Glomerular visceral epithelial cell (primary cell): ENCODE measurements at regions not wholly inside any gene's neighbourhood (a gene's known extent, or its start where the extent isn't known, plus 50 kb on each side); places are given as distances from the start of the nearest gene placed in this dataset.
"Not testable (repeated sequence)": the region's sequence is repeated elsewhere in the genome, so short reads cannot be mapped to it uniquely, and the experiment has no call there.

ENCODE experiments used
- DNase-seq: peaks from one replicate; pipeline ENCODE4 v3.0.0-alpha.2; 2016; ENCODE audit errors: extremely low spot score

DNA sequence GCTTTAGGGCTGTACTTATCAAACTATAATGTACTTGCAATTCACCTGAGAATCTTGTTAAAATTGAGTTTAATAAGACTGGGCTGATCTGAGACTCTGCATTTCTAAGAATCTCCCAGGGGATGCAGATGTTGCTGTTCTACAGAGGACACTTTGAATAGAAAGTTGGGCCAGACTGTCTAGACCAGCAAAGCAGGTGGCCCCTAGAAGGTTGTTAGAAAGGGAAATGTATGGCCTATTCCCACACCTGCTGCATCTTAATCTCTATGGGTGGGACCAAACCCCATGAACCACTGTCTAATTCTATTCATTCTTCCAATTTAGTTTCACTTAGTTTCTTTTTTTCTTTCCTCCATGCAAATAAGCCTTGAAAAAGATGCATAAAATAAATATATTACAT lies 413.2 kb upstream of the TECRL start:
- no peak for DNase-seq

GRCh38 chr4:64821219-64821976 lies 412.1 kb upstream of the TECRL start:
- no peak for DNase-seq

DNA sequence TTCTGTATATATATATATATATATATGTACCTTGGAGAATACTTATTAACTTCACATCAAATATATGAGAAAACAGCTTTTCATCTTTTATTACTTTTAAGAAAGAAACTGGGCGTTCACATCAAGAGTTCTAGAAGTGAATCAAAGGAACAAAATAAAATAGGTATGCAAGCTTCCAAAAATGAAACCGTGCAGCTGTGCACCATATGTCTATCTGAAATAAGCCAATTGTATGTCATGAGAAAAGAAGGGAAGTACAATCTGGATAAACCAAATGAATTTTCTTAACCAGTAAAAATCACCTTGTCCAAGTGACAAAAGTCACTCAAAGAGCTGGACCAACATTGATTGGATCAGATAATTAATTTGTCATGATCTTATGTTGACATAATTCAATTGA lies 405.4 kb upstream of the TECRL start:
- DNase-seq: no peak

DNA sequence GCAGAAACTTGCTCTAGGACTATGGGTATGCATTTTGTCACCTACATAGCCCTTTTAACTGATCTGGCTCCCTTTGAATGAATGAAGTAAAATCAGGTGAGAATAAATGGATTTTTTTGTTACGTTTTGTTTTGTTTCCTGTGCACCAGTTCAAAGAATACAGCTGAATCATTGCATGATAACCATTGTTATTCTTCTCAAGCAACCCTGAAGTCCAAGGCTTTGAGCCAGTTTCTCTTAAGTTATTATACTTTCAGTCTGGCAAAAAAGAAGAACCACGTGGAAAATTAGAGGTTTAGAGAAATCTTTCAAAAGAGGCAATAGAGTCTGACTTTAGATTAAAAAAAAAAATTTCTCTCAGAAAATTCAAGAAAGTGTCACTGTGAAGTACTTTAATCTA lies 398.6 kb upstream of the TECRL start:
- no peak for DNase-seq

DNA sequence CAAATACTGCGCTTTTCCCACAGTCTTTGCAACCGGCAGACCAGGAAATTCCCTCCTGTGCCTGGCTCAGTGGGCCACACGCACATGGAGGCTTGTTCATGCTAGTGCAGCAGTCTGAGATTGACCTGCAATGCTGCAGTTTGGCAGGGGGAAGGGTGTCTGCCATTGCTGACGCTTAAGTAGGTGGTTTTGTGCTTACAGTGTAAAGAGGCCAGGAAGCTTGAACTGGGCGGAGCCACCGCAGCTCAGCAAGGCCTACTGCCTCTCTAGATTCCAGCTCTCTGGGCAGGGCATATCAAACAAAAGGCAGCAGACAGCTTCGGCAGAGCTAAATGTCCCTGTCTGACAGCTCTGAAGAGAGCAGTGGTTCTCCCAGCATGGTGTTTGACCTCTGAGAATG lies 390.5 kb upstream of the TECRL start:
- DNase-seq: no peak

DNA sequence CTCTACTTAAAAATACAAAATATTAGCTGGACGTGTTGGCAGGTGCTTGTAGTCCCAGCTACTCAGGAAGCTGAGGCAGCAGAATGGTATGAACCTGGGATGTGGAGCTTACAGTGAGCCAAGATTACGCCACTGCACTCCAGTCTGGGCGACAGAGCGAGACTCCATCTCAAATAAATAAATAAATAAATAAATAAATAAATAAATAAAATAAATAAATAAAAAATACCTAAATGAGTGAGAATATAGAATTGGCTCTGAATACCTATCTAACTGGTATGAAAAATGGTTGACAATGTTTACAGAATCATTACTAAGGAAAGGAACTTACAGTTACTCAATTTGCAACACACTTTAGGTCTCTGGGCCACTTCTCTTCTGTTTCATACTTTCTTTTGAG lies 389.6 kb upstream of the TECRL start:
- not testable (repeated sequence) for DNase-seq

GRCh38 chr4:64796581-64796980 lies 387.3 kb upstream of the TECRL start:
- no peak for DNase-seq

DNA sequence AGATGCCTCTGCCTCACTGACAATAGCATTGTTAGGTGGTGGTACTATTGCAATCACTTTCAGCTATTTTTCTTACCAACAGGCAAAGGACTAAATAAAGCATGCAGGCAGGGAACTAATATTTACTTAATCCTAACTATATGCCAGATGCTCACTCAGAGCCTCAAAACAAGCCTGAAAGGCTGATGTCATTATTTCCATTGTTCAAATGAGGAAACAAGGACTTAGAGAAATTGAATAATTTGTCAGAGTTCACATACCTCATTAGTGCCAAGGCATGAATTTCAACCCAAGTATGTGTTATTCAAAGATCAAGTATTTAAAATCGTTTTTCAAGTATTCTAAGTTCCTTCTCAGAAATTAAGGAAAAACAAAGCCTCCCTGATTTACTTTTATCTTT lies 374.9 kb upstream of the TECRL start:
- DNase-seq: peak; percentile 37

- peak; percentile 51 for DNase-seq
Observed at GRCh38 chr4:64781737-64782326, 372.6 kb upstream of the TECRL start.

DNA sequence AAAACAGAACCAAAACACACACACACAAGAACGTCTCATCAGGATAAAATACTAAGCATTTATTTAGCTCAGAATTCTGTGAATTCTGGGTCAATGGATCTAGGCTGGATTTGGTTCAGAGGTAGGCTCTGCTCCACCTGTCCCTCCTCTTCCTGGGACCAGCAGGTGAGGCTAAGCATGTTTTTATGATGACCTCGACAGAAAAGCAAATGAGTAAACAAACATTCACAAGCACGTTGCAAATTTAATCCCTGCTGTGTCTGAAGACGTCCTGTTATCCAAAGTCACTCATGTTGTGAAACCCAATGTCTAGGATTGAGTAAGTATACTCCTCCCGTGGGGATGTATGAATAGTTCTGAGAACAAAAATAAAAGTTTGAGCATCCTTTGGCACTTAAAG lies 371.4 kb upstream of the TECRL start:
- no peak for DNase-seq

GRCh38 chr4:64777286-64777685 lies 368.0 kb upstream of the TECRL start:
- peak; percentile 39 for DNase-seq

GRCh38 chr4:64776820-64777219 lies 367.6 kb upstream of the TECRL start:
- DNase-seq: no peak

DNA sequence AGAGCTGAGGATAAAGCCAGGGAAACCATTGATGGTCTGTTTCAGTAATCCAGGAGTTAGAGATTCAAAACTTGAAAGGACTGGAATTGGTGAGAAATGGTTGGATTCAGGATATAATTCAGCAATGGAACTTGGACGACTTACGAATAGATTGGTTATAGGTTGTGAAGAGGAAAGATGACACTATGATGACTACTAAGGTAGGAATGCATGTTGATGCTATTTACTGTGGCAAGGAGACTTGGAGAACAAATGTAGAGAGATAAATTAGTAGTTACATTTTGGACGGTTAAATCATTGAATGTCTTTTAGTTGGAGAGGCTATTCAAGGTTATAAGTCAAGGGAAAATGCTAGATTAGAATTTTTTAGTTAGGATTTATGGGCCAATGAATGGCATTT lies 365.4 kb upstream of the TECRL start:
- no peak for DNase-seq

DNA sequence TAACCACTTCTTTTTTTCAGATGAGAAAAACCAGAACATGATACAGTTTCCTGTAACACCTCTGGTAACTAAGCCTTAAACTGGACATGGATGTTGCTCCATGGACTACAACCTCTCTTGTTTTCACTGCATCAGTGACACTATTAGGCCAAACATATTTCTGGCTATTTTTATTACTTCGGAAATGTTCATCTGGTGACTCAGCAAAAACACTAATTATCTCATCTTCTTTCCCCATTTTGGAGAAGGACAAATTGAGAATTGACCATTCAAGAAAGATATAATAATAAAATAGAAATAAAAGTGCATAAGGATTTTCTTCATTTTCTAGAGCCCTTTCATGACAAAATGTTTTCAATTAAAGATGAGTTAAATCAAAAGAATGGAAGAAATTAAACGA lies 361.9 kb upstream of the TECRL start:
- no peak for DNase-seq

GRCh38 chr4:64767547-64767946 lies 358.3 kb upstream of the TECRL start:
- no peak for DNase-seq

- DNase-seq: no peak
Observed at GRCh38 chr4:64766565-64766964, 357.3 kb upstream of the TECRL start.

DNA sequence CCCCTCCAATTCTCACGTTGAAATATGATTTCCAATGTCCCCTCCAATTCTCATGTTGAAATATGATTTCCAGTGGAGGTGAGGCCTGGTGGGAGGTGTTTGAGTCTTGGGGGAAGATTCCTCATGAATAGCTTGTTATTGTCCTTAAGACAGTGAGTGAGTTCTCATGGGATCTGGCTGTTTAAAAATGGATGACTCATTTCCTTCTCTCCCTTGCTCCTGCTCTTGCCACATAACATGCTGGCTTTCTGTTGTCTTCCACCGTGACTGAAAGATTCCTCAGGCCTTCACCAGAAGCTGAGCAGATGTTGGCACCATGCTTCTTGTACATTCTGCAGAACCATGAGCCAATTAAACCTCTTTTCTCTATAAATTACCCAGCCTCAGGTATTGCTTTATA lies 346.8 kb upstream of the TECRL start:
- DNase-seq: no peak

DNA sequence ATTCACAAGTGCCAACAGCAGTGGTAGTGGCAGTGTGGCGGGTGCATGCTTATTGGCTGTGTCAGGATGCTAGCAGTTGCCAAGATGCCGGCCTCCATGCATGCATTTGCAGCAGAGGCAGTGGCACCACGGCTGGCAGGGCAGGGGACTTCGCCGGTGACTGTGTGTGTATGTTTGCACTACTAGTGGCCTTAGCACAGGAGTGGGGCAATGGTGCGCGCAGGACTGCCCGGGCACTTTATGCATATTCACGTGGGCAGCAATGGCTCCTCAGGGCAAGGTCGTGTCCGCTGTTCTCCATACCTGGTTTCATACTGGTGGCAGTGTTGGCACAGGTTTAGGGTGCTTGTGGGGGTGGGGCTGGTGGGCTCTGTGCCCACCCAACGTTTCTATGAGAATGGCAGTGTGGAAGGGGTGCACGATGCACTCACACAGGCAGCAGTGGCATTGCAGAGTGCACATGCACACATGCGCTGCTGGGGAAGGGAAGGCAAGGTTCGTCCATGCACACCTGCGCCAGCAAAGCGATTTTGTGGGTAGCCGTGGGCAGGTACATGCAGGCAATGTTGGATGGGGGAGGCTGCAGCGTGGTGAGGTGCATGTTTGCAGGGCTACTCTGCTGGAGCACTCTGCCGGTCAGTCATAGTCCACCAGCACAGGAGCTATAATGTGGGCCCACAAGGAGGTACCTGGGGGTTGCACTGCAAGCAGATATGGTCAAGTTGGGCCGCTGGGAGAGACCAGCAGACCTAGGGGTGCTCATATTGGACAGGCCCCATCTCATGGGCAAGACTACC lies 338.9 kb upstream of the TECRL start:
- DNase-seq: no peak

DNA sequence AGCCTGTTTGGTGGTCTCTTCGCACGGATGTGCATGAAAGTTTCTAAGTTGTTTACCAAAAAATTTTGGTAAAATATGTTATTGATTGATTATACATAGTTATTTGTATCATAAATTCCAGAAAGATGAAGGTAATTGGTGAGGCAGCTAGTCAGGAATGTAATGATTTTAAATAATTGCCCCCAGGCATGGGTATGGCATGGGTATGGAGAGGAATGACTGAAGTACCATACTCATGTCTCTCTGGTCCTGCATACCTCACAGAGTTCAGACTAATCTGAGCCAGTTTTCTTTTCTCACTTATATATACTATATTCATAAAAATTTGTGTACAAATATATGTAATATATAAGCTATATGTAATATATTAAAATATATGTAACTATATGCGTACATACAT lies 329.0 kb upstream of the TECRL start:
- DNase-seq: no peak

- not testable (repeated sequence) for DNase-seq
Observed at GRCh38 chr4:64737854-64738138, 328.5 kb upstream of the TECRL start.

DNA sequence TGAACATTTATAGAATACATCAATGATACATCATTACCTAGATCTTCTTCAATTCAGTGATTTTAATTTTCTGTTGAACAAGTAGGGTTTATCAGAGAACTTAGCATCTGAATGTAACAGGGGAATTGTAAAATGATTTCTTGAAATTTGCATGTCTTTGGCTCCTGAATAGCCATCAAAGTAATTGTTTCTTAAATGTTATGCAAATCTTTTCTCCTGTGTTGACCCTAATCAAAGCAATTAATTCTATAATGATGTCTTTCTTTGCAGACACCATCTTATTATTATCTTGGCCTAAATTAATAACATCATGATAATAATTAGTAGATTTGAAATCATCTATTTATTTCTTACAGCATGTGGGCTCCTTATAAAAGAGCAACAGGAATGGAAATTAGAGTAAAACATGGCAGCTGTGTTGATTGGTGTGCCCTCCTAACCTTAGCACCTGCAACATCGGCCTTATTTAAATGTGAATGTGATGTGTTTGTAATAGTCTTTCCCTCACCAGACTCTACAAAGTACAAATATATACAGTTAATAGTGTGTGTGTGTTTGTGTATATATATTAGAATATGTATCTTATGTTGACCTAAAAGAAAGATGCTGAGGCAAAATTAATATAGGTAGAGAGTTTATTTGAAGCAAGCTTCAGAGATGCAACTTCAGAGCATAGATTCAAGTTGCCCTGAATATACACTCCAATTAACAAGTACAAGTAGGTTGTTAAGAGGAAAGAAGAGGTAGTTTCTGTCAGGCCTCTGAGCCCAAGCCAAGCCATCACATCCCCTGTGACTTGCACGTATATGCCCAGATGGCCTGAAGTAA lies 328.0 kb upstream of the TECRL start:
- DNase-seq: no peak

GRCh38 chr4:64729561-64729960 lies 320.3 kb upstream of the TECRL start:
- DNase-seq: no peak
